PC-9 (cell line): ENCODE measurements at regions not wholly inside any gene's neighbourhood (a gene's known extent, or its start where the extent isn't known, plus 50 kb on each side); places are given as distances from the start of the nearest gene placed in this dataset.

ENCODE experiments used
- BruUV-seq: library from RNA; stranded (reverse); fragments of 400-500 nt; replicated peaks from 2 replicates; lab custom pipeline; 2021; lab: Mats Ljungman, UMichigan
- CTCF ChIA-PET: fragments of 300-600 bp; sonication (Branson Sonifier 250); formaldehyde crosslinking; loops from one replicate; lab custom pipeline; 2022; ENCODE audit warnings: antibody characterized with exemption; lab: Charles Lee
- POLR2A ChIA-PET: fragments of 300-600 bp; sonication (Branson Sonifier 250); formaldehyde crosslinking; loops from one replicate; lab custom pipeline; 2022; ENCODE audit warnings: antibody characterized with exemption; ENCODE audit not compliant: unreplicated experiment; lab: Charles Lee
- DNase-seq, 2 experiments: peaks; one replicate each; pipeline versions ENCODE4 v3.0.0 to v3.0.0-alpha.2; 2015 to 2022; ENCODE audit warnings: mixed read lengths in 1 of 2
- H2AFZ ChIP-seq: fragments of 200-600 bp; sonication (generic); 2 replicates; pipeline ENCODE4 v1.8.1; 2017; ENCODE audit warnings: antibody characterized with exemption
- H3F3A ChIP-seq: fragments of 200-600 bp; sonication (generic); 2 replicates; pipeline ENCODE4 v1.8.1; 2017; ENCODE audit warnings: antibody characterized with exemption, mild to moderate bottlenecking, low read depth; ENCODE audit not compliant: insufficient read depth
- H3K27ac ChIP-seq: fragments of 200-600 bp; sonication (generic); 2 replicates; pipeline ENCODE4 v1.6.1; 2016; ENCODE audit warnings: mixed run types
- H3K27me3 ChIP-seq: fragments of 200-600 bp; sonication (generic); 2 replicates; pipeline ENCODE4 v1.6.1; 2016; ENCODE audit warnings: low read depth, mixed run types; ENCODE audit not compliant: insufficient read depth
- H3K36me3 ChIP-seq: fragments of 200-600 bp; sonication (generic); 2 replicates; pipeline ENCODE4 v1.6.1; 2016; ENCODE audit warnings: low read depth, mixed run types
- H3K4me1 ChIP-seq: fragments of 200-600 bp; sonication (generic); replicated peaks from 2 replicates; pipeline ENCODE4 v1.6.1; 2016; ENCODE audit warnings: mixed run types; ENCODE audit not compliant: insufficient read depth
- H3K4me2 ChIP-seq: fragments of 200-600 bp; sonication (generic); 2 replicates; pipeline ENCODE4 v1.6.1; 2017; ENCODE audit warnings: mixed run types
- H3K4me3 ChIP-seq: fragments of 200-600 bp; sonication (generic); 2 replicates; pipeline ENCODE4 v1.6.1; 2016; ENCODE audit warnings: mixed run types
- H3K79me2 ChIP-seq: fragments of 200-600 bp; sonication (generic); 2 replicates; pipeline ENCODE4 v1.6.1; 2017; ENCODE audit warnings: low read depth, mixed run types
- H3K9me2 ChIP-seq: fragments of 200-600 bp; sonication (generic); 2 replicates; pipeline ENCODE4 v1.8.1; 2017; ENCODE audit warnings: mild to moderate bottlenecking; ENCODE audit not compliant: insufficient read depth
- H3K9me3 ChIP-seq: fragments of 200-600 bp; sonication (generic); 2 replicates; pipeline ENCODE4 v1.8.1; 2016; ENCODE audit warnings: low read depth; ENCODE audit not compliant: insufficient read depth
- H4K20me1 ChIP-seq: fragments of 200-600 bp; sonication (generic); 2 replicates; pipeline ENCODE4 v1.8.1; 2017; ENCODE audit not compliant: insufficient read depth
- CTCF ChIP-seq: fragments of 200-600 bp; sonication (generic); conservative IDR thresholded peaks from 2 replicates; pipeline ENCODE4 v1.6.1; 2017; ENCODE audit warnings: mixed run types, antibody characterized with exemption, mild to moderate bottlenecking, moderate library complexity
- EZH2 ChIP-seq: fragments of 200-600 bp; sonication (generic); IDR thresholded peaks from 2 replicates; pipeline ENCODE4 v1.8.0; 2017; ENCODE audit warnings: antibody characterized with exemption, low read depth
- intact Hi-C: fragments of 100-400 bp; cut with micrococcal nuclease; formaldehyde crosslinking; loops from one replicate; pipeline ENCODE4 v1.10.0; 2022; ENCODE audit not compliant: unreplicated experiment

- DNase-seq, result no peak
- Histone ChIP-seq H4K20me1 (no peaks in the 10 kb centered on the region), H3K4me1 (peaks cover 13% of the 10 kb centered on the region; the same call in 1 of the 2 replicates), H3K36me3 (no peaks in the 10 kb centered on the region), H2AFZ (no peak overlapping the region), H3K79me2 (no peaks in the 10 kb centered on the region), H3K4me3 (no peak overlapping the region), H3K9me2 (no peaks in the 10 kb centered on the region), H3K9me3 (no peaks in the 10 kb centered on the region), H3K4me2 (no peak overlapping the region), H3K27ac (no peak overlapping the region), H3K27me3 (no peaks in the 10 kb centered on the region), H3F3A (no peaks in the 10 kb centered on the region)
- TF ChIP-seq CTCF (no peak), EZH2 (no peak)
- ChIA-PET POLR2A (no interaction called here), CTCF (no interaction called here)
- BruUV-seq, result no TSS peak
- intact Hi-C loops, result no loop called here
Measured at GRCh38 chr12:45613855-45614254, 115.7 kb upstream of the ARID2 start.

- Histone ChIP-seq H3K4me3 (no peak overlapping the region), H3F3A (no peaks in the 10 kb centered on the region), H4K20me1 (no peaks in the 10 kb centered on the region), H3K4me1 (peaks cover 13% of the 10 kb centered on the region; the same call in 1 of the 2 replicates), H3K9me2 (no peaks in the 10 kb centered on the region), H3K4me2 (peak overlapping the region; percentile 19; the same call in 1 of the 2 replicates), H2AFZ (no peak overlapping the region), H3K27me3 (0 out of 2 replicates have a peak, but pooled peaks cover 4% of the 10 kb centered on the region), H3K36me3 (no peaks in the 10 kb centered on the region), H3K9me3 (no peaks in the 10 kb centered on the region), H3K79me2 (no peaks in the 10 kb centered on the region), H3K27ac (no peak overlapping the region)
- peak; percentile 21 to 80 for DNase-seq
- CTCF ChIA-PET, result interaction anchor here (0.6 kb wide), 1 partner anchor 656 kb away, joined by 3 read pairs; no protein-coding TSS in a partner anchor
- no peak for TF ChIP-seq EZH2
- no peak for TF ChIP-seq CTCF
- POLR2A ChIA-PET, result interaction anchor here (0.5 kb wide), 2 partner anchors 112 to 289 kb away, joined by 3 to 8 read pairs; no protein-coding TSS in a partner anchor
- no TSS peak for BruUV-seq
- intact Hi-C loops, result no loop called here
Measured at GRCh38 chr12:45615268-45615667, 114.2 kb upstream of the ARID2 start.

DNA sequence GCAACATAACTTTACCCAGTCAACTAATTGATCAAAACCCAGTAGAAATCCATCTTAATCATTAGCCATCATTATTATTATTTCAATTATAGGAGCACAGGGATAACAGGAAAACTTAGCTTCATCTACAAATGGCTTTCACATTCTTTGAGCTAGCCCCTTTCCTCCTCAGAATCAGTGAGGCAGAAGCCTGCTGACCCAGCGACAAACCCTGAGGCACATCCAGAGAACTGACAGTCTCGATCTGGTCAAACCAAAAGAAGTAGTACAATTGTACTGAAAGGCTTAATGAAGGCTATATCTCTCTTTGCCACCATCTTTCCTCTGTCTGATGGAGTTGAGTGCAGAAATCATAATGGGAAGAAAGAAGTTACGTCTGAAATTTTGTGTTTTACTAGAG is 109.8 kb upstream of the ARID2 start:
- no peaks in the 10 kb centered on the region for H3K9me2 ChIP-seq
- H3K36me3 ChIP-seq, result no peaks in the 10 kb centered on the region
- H4K20me1 ChIP-seq, result no peaks in the 10 kb centered on the region
- H3K27ac ChIP-seq, result no peak overlapping the region
- H3F3A ChIP-seq, result no peaks in the 10 kb centered on the region
- POLR2A ChIA-PET, result no interaction called here
- TF ChIP-seq EZH2 (no peak), CTCF (no peak)
- peaks cover 12% of the 10 kb centered on the region; the same call in 1 of the 2 replicates for H3K4me1 ChIP-seq
- no peaks in the 10 kb centered on the region for H3K9me3 ChIP-seq
- H3K27me3 ChIP-seq, result 0 out of 2 replicates have a peak, but pooled peaks cover 4% of the 10 kb centered on the region
- no TSS peak for BruUV-seq
- DNase-seq, result no peak
- CTCF ChIA-PET, result no interaction called here
- no peak overlapping the region for H3K4me3 ChIP-seq
- H3K4me2 ChIP-seq, result no peak overlapping the region
- H2AFZ ChIP-seq, result no peak overlapping the region
- no peaks in the 10 kb centered on the region for H3K79me2 ChIP-seq
- intact Hi-C loops, result no loop called here
